Cardiac fibroblast (primary cell): ENCODE measurements at regions not wholly inside any gene's neighbourhood (a gene's known extent, or its start where the extent isn't known, plus 50 kb on each side); places are given as distances from the start of the nearest gene placed in this dataset.

Experiments used
- DNase-seq, 2 donors: peaks; one replicate each; pipeline versions ENCODE4 v3.0.0 to v3.0.0-alpha.2; 2010; ENCODE audit warnings: low read depth in 2 of 2
- H3K4me3 ChIP-seq, 2 donors: replicated peaks in 1 of 2; 1 replicate in 1 of 2; 2 replicates in 1 of 2; pipeline ENCODE4 v1.5.1; 2011; ENCODE audit warnings: low read depth in 2 of 2, low read length in 2 of 2, mild to moderate bottlenecking in 2 of 2, moderate library complexity in 1 of 2
- TF ChIP-seq, protein P1 (sequence below): IDR thresholded peaks from one replicate; pipeline ENCODE4 v1.5.1; 2011; ENCODE audit warnings: low read depth, mild to moderate bottlenecking, low read length, inconsistent platforms

- no peak for DNase-seq
- H3K4me3 ChIP-seq = no peak overlapping the region
- TF ChIP-seq, protein P1, sequence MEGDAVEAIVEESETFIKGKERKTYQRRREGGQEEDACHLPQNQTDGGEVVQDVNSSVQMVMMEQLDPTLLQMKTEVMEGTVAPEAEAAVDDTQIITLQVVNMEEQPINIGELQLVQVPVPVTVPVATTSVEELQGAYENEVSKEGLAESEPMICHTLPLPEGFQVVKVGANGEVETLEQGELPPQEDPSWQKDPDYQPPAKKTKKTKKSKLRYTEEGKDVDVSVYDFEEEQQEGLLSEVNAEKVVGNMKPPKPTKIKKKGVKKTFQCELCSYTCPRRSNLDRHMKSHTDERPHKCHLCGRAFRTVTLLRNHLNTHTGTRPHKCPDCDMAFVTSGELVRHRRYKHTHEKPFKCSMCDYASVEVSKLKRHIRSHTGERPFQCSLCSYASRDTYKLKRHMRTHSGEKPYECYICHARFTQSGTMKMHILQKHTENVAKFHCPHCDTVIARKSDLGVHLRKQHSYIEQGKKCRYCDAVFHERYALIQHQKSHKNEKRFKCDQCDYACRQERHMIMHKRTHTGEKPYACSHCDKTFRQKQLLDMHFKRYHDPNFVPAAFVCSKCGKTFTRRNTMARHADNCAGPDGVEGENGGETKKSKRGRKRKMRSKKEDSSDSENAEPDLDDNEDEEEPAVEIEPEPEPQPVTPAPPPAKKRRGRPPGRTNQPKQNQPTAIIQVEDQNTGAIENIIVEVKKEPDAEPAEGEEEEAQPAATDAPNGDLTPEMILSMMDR = no peak
These were observed 333.9 kb upstream of the KIRREL3 start for GRCh38 chr11:127334466-127334865.

- H3K4me3 ChIP-seq = no peak overlapping the region
- TF ChIP-seq, protein P1 = no peak
- DNase-seq = no peak
These were observed 332.3 kb upstream of the KIRREL3 start for GRCh38 chr11:127332896-127333295.

- TF ChIP-seq, protein P1 = no peak
- no peak for DNase-seq
- no peak overlapping the region for H3K4me3 ChIP-seq
These were observed 329.5 kb upstream of the KIRREL3 start for GRCh38 chr11:127330044-127330443.

- TF ChIP-seq, protein P1 = no peak
- no peak for DNase-seq
These were observed 307.7 kb upstream of the KIRREL3 start for GRCh38 chr11:127308291-127308690.

GRCh38 chr11:127307700-127308099 is 307.1 kb upstream of the KIRREL3 start:
- TF ChIP-seq, protein P1 = no peak
- no peak for DNase-seq
- no peak overlapping the region for H3K4me3 ChIP-seq

More at GRCh38 chr11:127308291-127308690, 307.7 kb upstream of the KIRREL3 start:
- H3K4me3 ChIP-seq = no peak overlapping the region

- TF ChIP-seq, protein P1 = no peak
- no peak overlapping the region for H3K4me3 ChIP-seq
- DNase-seq = no peak
These were observed 304.1 kb upstream of the KIRREL3 start for GRCh38 chr11:127304634-127305033.

- TF ChIP-seq, protein P1 = no peak
- DNase-seq = no peak
- H3K4me3 ChIP-seq = no peak overlapping the region
These were observed 288.4 kb upstream of the KIRREL3 start for GRCh38 chr11:127288926-127289325.
